HL-60 (cell line): ENCODE measurements at regions not wholly inside any gene's neighbourhood (a gene's known extent, or its start where the extent isn't known, plus 50 kb on each side); places are given as distances from the start of the nearest gene placed in this dataset.

Experiments
- DNase-seq, 2 experiments: peaks; one replicate each; pipeline ENCODE4 v3.0.0-alpha.2; 2010 to 2020; ENCODE audit warnings: low read depth in 1 of 2, low spot score in 1 of 2
- H3K27ac ChIP-seq: fragments of 250-450 bp; sonication (Bioruptor Pico); replicated peaks from 2 replicates; pipeline ENCODE4 v1.5.1; 2020; ENCODE audit warnings: mild to moderate bottlenecking, moderate library complexity
- H3K27me3 ChIP-seq: fragments of 250-450 bp; sonication (Bioruptor Pico); 2 replicates; pipeline ENCODE4 v1.5.1; 2021; ENCODE audit warnings: mild to moderate bottlenecking, moderate library complexity; ENCODE audit not compliant: insufficient read depth, poor library complexity, severe bottlenecking
- H3K4me3 ChIP-seq: replicated peaks from 2 replicates; pipeline ENCODE4 v1.5.1; 2011; ENCODE audit warnings: mild to moderate bottlenecking, control low read depth, low read length; ENCODE audit not compliant: insufficient read depth
- TF ChIP-seq, protein P1 (sequence below): IDR thresholded peaks from one replicate; pipeline ENCODE4 v1.5.1; 2011; ENCODE audit warnings: low read length, control low read depth, inconsistent platforms; ENCODE audit not compliant: insufficient read depth
- TF ChIP-seq, protein P2 (sequence below): IDR thresholded peaks from 2 replicates; pipeline ENCODE4 v1.6.1; 2012; ENCODE audit warnings: low read depth; ENCODE audit not compliant: insufficient replicate concordance

DNA sequence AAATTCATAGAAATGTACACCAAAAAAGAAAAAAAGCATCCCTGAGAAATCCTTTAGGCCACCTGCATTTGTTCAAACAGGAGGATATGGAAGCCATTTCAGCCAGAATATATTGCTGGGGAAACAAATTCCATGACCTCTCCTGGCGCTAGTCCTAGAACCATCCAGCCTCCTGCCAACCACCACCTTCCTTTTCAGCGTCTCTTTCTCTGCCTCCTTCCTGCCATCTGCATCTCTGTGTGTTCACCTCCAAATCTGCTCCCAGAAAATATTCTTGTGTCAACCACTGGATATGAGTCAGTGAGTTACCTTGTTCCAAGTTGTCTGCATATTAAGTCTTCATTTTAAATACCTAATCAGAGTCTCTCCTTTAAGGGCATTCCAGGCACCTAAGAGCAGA, 50.6 kb upstream of the NPY start:
- DNase-seq = no peak
- no peak overlapping the region for H3K27ac ChIP-seq
- peaks cover 3% of the 10 kb centered on the region for H3K27me3 ChIP-seq
- TF ChIP-seq, protein P1, sequence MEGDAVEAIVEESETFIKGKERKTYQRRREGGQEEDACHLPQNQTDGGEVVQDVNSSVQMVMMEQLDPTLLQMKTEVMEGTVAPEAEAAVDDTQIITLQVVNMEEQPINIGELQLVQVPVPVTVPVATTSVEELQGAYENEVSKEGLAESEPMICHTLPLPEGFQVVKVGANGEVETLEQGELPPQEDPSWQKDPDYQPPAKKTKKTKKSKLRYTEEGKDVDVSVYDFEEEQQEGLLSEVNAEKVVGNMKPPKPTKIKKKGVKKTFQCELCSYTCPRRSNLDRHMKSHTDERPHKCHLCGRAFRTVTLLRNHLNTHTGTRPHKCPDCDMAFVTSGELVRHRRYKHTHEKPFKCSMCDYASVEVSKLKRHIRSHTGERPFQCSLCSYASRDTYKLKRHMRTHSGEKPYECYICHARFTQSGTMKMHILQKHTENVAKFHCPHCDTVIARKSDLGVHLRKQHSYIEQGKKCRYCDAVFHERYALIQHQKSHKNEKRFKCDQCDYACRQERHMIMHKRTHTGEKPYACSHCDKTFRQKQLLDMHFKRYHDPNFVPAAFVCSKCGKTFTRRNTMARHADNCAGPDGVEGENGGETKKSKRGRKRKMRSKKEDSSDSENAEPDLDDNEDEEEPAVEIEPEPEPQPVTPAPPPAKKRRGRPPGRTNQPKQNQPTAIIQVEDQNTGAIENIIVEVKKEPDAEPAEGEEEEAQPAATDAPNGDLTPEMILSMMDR = no peak
- TF ChIP-seq, protein P2, sequence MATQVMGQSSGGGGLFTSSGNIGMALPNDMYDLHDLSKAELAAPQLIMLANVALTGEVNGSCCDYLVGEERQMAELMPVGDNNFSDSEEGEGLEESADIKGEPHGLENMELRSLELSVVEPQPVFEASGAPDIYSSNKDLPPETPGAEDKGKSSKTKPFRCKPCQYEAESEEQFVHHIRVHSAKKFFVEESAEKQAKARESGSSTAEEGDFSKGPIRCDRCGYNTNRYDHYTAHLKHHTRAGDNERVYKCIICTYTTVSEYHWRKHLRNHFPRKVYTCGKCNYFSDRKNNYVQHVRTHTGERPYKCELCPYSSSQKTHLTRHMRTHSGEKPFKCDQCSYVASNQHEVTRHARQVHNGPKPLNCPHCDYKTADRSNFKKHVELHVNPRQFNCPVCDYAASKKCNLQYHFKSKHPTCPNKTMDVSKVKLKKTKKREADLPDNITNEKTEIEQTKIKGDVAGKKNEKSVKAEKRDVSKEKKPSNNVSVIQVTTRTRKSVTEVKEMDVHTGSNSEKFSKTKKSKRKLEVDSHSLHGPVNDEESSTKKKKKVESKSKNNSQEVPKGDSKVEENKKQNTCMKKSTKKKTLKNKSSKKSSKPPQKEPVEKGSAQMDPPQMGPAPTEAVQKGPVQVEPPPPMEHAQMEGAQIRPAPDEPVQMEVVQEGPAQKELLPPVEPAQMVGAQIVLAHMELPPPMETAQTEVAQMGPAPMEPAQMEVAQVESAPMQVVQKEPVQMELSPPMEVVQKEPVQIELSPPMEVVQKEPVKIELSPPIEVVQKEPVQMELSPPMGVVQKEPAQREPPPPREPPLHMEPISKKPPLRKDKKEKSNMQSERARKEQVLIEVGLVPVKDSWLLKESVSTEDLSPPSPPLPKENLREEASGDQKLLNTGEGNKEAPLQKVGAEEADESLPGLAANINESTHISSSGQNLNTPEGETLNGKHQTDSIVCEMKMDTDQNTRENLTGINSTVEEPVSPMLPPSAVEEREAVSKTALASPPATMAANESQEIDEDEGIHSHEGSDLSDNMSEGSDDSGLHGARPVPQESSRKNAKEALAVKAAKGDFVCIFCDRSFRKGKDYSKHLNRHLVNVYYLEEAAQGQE = no peak
- no peak overlapping the region for H3K4me3 ChIP-seq
